IMR-90 (cell line): ENCODE measurements at regions not wholly inside any gene's neighbourhood (a gene's known extent, or its start where the extent isn't known, plus 50 kb on each side); places are given as distances from the start of the nearest gene placed in this dataset.

Experiments
- ATAC-seq: fragments of 200-7000 bp; cut with Tn5 transposase; 2 replicates; pipeline ENCODE4 v1.9.1; 2020; ENCODE audit warnings: low read depth, mild to moderate bottlenecking, moderate library complexity
- BruUV-seq: library from RNA; stranded (reverse); fragments of 400-500 nt; replicated peaks from 2 replicates; lab custom pipeline; 2021; lab: Mats Ljungman, UMichigan
- CTCF ChIA-PET: fragments of 300-600 bp; formaldehyde crosslinking; extraction: SDS; loops from one replicate; lab custom pipeline; 2021; ENCODE audit warnings: antibody characterized with exemption; lab: Yijun Ruan, JAX
- POLR2A ChIA-PET: fragments of 300-600 bp; sonication (Branson Sonifier 250); formaldehyde crosslinking; loops from one replicate; lab custom pipeline; 2022; ENCODE audit warnings: antibody characterized with exemption; ENCODE audit not compliant: unreplicated experiment; lab: Charles Lee
- DNase-seq: peaks from one replicate; pipeline ENCODE4 v3.0.0; 2013
- H2AFZ ChIP-seq: replicated peaks from 2 replicates; pipeline ENCODE3; 2013; ENCODE audit warnings: low read length, mild to moderate bottlenecking; ENCODE audit not compliant: poor library complexity
- H2AK5ac ChIP-seq: 2 replicates; pipeline ENCODE4 v1.6.1; 2013; ENCODE audit warnings: low read depth, low read length, inconsistent platforms
- H2AK9ac ChIP-seq: replicated peaks from 2 replicates; pipeline ENCODE3; 2013; ENCODE audit warnings: mild to moderate bottlenecking, low read depth, low read length, moderate library complexity; ENCODE audit not compliant: poor library complexity
- H2BK120ac ChIP-seq: 2 replicates; pipeline ENCODE4 v1.6.1; 2013; ENCODE audit warnings: low read depth, low read length, inconsistent platforms
- H2BK15ac ChIP-seq: 3 replicates; pipeline ENCODE4 v1.6.1; 2013; ENCODE audit warnings: low read depth, low read length, inconsistent platforms
- H2BK20ac ChIP-seq: 2 replicates; pipeline ENCODE4 v1.6.1; 2013; ENCODE audit warnings: low read depth, mild to moderate bottlenecking, inconsistent platforms, low read length, moderate library complexity
- H2BK5ac ChIP-seq: 2 replicates; pipeline ENCODE4 v1.6.1; 2013; ENCODE audit warnings: mild to moderate bottlenecking, low read depth, low read length, inconsistent platforms; ENCODE audit not compliant: poor library complexity, severe bottlenecking
- H3K14ac ChIP-seq: replicated peaks from 2 replicates; pipeline ENCODE4 v1.6.1; 2013; ENCODE audit warnings: low read depth, low read length, inconsistent platforms
- H3K18ac ChIP-seq: 2 replicates; pipeline ENCODE4 v1.6.1; 2013; ENCODE audit warnings: low read depth, low read length, control low read depth
- H3K23ac ChIP-seq: 2 replicates; pipeline ENCODE4 v1.6.1; 2013; ENCODE audit warnings: low read depth, low read length, inconsistent platforms
- H3K27ac ChIP-seq: 2 replicates; pipeline ENCODE4 v1.5.1; 2013; ENCODE audit warnings: mild to moderate bottlenecking, control low read depth, low read length; ENCODE audit not compliant: insufficient read depth
- H3K27me3 ChIP-seq: 2 replicates; pipeline ENCODE4 v1.6.1; 2013; ENCODE audit warnings: low read length; ENCODE audit not compliant: control insufficient read depth, insufficient read depth
- H3K36me3 ChIP-seq: 2 replicates; pipeline ENCODE4 v1.6.1; 2013; ENCODE audit warnings: low read length, mixed read lengths; ENCODE audit not compliant: control insufficient read depth, insufficient read depth
- H3K4ac ChIP-seq: 2 replicates; pipeline ENCODE4 v1.6.1; 2013; ENCODE audit warnings: low read depth, low read length, inconsistent platforms
- H3K4me1 ChIP-seq: 2 replicates; pipeline ENCODE4 v1.6.1; 2013; ENCODE audit warnings: low read length, mixed read lengths; ENCODE audit not compliant: control insufficient read depth, insufficient read depth
- H3K4me2 ChIP-seq: 2 replicates; pipeline ENCODE4 v1.6.1; 2013; ENCODE audit warnings: low read depth, mild to moderate bottlenecking, control low read depth, low read length, moderate library complexity
- H3K4me3 ChIP-seq: 2 replicates; pipeline ENCODE4 v1.5.1; 2013; ENCODE audit warnings: low read depth, mild to moderate bottlenecking, control low read depth, low read length, moderate library complexity; ENCODE audit not compliant: insufficient read depth
- H3K56ac ChIP-seq: 2 replicates; pipeline ENCODE4 v1.6.1; 2013; ENCODE audit warnings: low read length, inconsistent platforms; ENCODE audit not compliant: insufficient read depth; ENCODE audit errors: extremely low read depth
- H3K79me1 ChIP-seq, 2 experiments: 2 replicates each; pipeline ENCODE4 v1.6.1; 2013; ENCODE audit warnings: low read length in 2 of 2, inconsistent platforms in 1 of 2, low read depth in 1 of 2
- H3K9ac ChIP-seq: 2 replicates; pipeline ENCODE4 v1.6.1; 2013; ENCODE audit warnings: low read depth, low read length, control low read depth
- H3K9me1 ChIP-seq: 2 replicates; pipeline ENCODE4 v1.6.1; 2013; ENCODE audit warnings: low read length, inconsistent platforms; ENCODE audit not compliant: insufficient read depth
- H3K9me3 ChIP-seq: 2 replicates; pipeline ENCODE4 v1.6.1; 2013; ENCODE audit warnings: low read length; ENCODE audit not compliant: control insufficient read depth, insufficient read depth
- H4K20me1 ChIP-seq: 2 replicates; pipeline ENCODE4 v1.6.1; 2013; ENCODE audit warnings: low read length, inconsistent platforms; ENCODE audit not compliant: insufficient read depth
- H4K5ac ChIP-seq: 2 replicates; pipeline ENCODE4 v1.6.1; 2013; ENCODE audit warnings: mild to moderate bottlenecking, low read depth, low read length, control low read depth
- H4K8ac ChIP-seq, 2 experiments: 2 replicates each; pipeline ENCODE4 v1.6.1; 2013; ENCODE audit warnings: low read depth in 2 of 2, low read length in 2 of 2, control low read depth in 1 of 2, inconsistent platforms in 1 of 2
- H4K91ac ChIP-seq: 2 replicates; pipeline ENCODE4 v1.6.1; 2013; ENCODE audit warnings: low read depth, low read length, inconsistent platforms; ENCODE audit not compliant: insufficient read depth
- BHLHE40 ChIP-seq: fragments of 150-350 bp; IDR thresholded peaks from 2 replicates; pipeline ENCODE4 v1.6.1; 2016; ENCODE audit warnings: mild to moderate bottlenecking, low read depth, low read length
- CEBPB ChIP-seq: IDR thresholded peaks from 2 replicates; pipeline ENCODE4 v1.6.1; 2012; ENCODE audit warnings: low read depth, low read length, improper control_type of control experiment
- MAFK ChIP-seq: IDR thresholded peaks from 2 replicates; pipeline ENCODE4 v1.6.1; 2012; ENCODE audit warnings: low read depth, low read length, improper control_type of control experiment
- MAZ ChIP-seq: IDR thresholded peaks from 2 replicates; pipeline ENCODE4 v1.6.1; 2012; ENCODE audit warnings: low read depth, mild to moderate bottlenecking, low read length, improper control_type of control experiment, moderate library complexity, borderline replicate concordance
- MXI1 ChIP-seq: IDR thresholded peaks from 2 replicates; pipeline ENCODE4 v1.6.1; 2012; ENCODE audit warnings: low read depth, mild to moderate bottlenecking, low read length, moderate library complexity, borderline replicate concordance
- NFE2L2 ChIP-seq: fragments of 150-350 bp; IDR thresholded peaks from 2 replicates; pipeline ENCODE4 v1.6.1; 2016; ENCODE audit warnings: low read depth, mild to moderate bottlenecking, low read length
- POLR2A ChIP-seq: IDR thresholded peaks from 2 replicates; pipeline ENCODE4 v1.6.1; 2012; ENCODE audit warnings: mild to moderate bottlenecking, low read depth, low read length
- RCOR1 ChIP-seq: IDR thresholded peaks from 2 replicates; pipeline ENCODE4 v1.6.1; 2012; ENCODE audit warnings: mild to moderate bottlenecking, low read length, improper control_type of control experiment; ENCODE audit not compliant: insufficient replicate concordance
- RFX5 ChIP-seq: IDR thresholded peaks from 2 replicates; pipeline ENCODE4 v1.8.0; 2012; ENCODE audit warnings: low read depth, mild to moderate bottlenecking, low read length, moderate library complexity
- WGBS, 2 experiments: methylation state at CpG; one replicate each; pipeline versions ENCODE4 v1.1.5 to v1.1.7; 2013; ENCODE audit warnings: missing lambda C conversion rate in 2 of 2; ENCODE audit not compliant: insufficient read length in 1 of 2; ENCODE audit errors: extremely low coverage in 2 of 2; 5-methylcytosine and 5-hydroxymethylcytosine counted together
- dilution Hi-C: fragments of 300-500 bp; cut with HindIII; formaldehyde crosslinking; loops from one replicate; pipeline ENCODE4 v1.14.3; 2018; ENCODE audit warnings: low sequenced_read_pairs; ENCODE audit not compliant: unreplicated experiment
- in situ Hi-C: fragments of 300-500 bp; cut with MboI; formaldehyde crosslinking; loops from 3 replicates; pipeline ENCODE4 v1.14.3; 2019; ENCODE audit warnings: low sequenced_read_pairs, inconsistent platforms, mixed read lengths
- intact Hi-C: fragments of 100-400 bp; cut with micrococcal nuclease; formaldehyde crosslinking; loops from 2 replicates; pipeline ENCODE4 v1.10.0; 2022
- TF ChIP-seq, protein P1 (sequence below): fragments of 150-350 bp; IDR thresholded peaks from 2 replicates; pipeline ENCODE4 v1.6.1; 2016; ENCODE audit warnings: low read depth, mild to moderate bottlenecking, low read length, moderate library complexity, borderline replicate concordance
- TF ChIP-seq, protein P2 (sequence below): conservative IDR thresholded peaks from 2 replicates; pipeline ENCODE4 v1.5.1; 2012; ENCODE audit warnings: mild to moderate bottlenecking, low read depth, low read length, improper control_type of control experiment
- TF ChIP-seq, protein P3 (sequence below): fragments of 150-350 bp; IDR thresholded peaks from 2 replicates; pipeline ENCODE4 v1.6.1; 2017; ENCODE audit warnings: mild to moderate bottlenecking, antibody characterized with exemption, low read length, low read depth

DNA sequence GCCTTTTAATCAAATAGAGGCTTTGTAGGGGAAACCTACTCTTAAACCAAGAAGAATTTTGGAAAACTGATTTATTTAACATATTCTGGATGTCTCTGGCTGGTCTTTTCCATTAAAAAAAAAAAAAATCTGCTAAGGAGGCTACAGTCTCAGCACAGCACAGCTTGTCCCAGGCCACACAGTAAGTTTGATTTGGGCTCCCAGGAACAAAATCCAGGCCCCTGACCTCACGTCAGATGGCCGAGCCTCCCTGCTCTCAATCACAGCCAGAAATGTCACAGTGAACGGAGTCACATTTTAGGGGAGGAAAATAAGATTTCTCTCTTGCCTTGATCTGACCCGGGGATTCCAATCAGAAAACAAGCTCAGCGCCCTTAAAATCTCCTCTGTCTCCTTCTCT is 72.9 kb upstream of the TBX5 start:
- in situ Hi-C loops (loop anchor here (5.0 kb wide), 1 partner anchor 77 kb away; no protein-coding TSS in a partner anchor), dilution Hi-C loops (no loop called here), intact Hi-C loops (no loop called here)
- H3K9me3 ChIP-seq = no peaks in the 10 kb centered on the region
- no peak overlapping the region; a peak in 1 of 4 replicates for H4K8ac ChIP-seq
- H3K23ac ChIP-seq = no peak overlapping the region
- no peak overlapping the region for H3K56ac ChIP-seq
- H3K27me3 ChIP-seq = peaks cover 28% of the 10 kb centered on the region
- H4K5ac ChIP-seq = no peak overlapping the region; the same call in 1 of the 2 replicates
- no peak overlapping the region for H4K91ac ChIP-seq
- H3K4ac ChIP-seq = no peak overlapping the region
- WGBS, 2 experiments = no CpG with 5 or more reads among the region's 5 CpGs
- H2BK120ac ChIP-seq = no peak overlapping the region
- H3K4me1 ChIP-seq = no peaks in the 10 kb centered on the region; the same call in 1 of the 2 replicates
- ChIA-PET POLR2A (no interaction called here), CTCF (interaction anchor here (0.9 kb wide), 1 partner anchor 30 kb away, joined by 4 read pairs; no protein-coding TSS in a partner anchor)
- H3K79me1 ChIP-seq = no peaks in the 10 kb centered on the region; a peak in 1 of 4 replicates
- H3K18ac ChIP-seq = no peak overlapping the region; the same call in 1 of the 2 replicates
- H2BK5ac ChIP-seq = no peak overlapping the region
- no peaks in the 10 kb centered on the region for H3K9me1 ChIP-seq
- no peak overlapping the region for H2BK15ac ChIP-seq
- H3K4me2 ChIP-seq = no peak overlapping the region
- H3K4me3 ChIP-seq = no peak overlapping the region
- no peak overlapping the region for H2BK20ac ChIP-seq
- no peak overlapping the region for H3K9ac ChIP-seq
- H2AFZ ChIP-seq = no peak overlapping the region
- BruUV-seq = no TSS peak
- H3K27ac ChIP-seq = no peak overlapping the region
- no peak for TF ChIP-seq MAFK
- TF ChIP-seq RCOR1 = no peak
- TF ChIP-seq, protein P1, sequence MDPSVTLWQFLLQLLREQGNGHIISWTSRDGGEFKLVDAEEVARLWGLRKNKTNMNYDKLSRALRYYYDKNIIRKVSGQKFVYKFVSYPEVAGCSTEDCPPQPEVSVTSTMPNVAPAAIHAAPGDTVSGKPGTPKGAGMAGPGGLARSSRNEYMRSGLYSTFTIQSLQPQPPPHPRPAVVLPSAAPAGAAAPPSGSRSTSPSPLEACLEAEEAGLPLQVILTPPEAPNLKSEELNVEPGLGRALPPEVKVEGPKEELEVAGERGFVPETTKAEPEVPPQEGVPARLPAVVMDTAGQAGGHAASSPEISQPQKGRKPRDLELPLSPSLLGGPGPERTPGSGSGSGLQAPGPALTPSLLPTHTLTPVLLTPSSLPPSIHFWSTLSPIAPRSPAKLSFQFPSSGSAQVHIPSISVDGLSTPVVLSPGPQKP = no peak
- TF ChIP-seq, protein P2, sequence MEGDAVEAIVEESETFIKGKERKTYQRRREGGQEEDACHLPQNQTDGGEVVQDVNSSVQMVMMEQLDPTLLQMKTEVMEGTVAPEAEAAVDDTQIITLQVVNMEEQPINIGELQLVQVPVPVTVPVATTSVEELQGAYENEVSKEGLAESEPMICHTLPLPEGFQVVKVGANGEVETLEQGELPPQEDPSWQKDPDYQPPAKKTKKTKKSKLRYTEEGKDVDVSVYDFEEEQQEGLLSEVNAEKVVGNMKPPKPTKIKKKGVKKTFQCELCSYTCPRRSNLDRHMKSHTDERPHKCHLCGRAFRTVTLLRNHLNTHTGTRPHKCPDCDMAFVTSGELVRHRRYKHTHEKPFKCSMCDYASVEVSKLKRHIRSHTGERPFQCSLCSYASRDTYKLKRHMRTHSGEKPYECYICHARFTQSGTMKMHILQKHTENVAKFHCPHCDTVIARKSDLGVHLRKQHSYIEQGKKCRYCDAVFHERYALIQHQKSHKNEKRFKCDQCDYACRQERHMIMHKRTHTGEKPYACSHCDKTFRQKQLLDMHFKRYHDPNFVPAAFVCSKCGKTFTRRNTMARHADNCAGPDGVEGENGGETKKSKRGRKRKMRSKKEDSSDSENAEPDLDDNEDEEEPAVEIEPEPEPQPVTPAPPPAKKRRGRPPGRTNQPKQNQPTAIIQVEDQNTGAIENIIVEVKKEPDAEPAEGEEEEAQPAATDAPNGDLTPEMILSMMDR = no peak
- no peak for TF ChIP-seq CEBPB
- TF ChIP-seq MXI1 = no peak
- no peak for TF ChIP-seq MAZ
- no peak for TF ChIP-seq BHLHE40
- no peak for TF ChIP-seq POLR2A
- TF ChIP-seq, protein P3, sequence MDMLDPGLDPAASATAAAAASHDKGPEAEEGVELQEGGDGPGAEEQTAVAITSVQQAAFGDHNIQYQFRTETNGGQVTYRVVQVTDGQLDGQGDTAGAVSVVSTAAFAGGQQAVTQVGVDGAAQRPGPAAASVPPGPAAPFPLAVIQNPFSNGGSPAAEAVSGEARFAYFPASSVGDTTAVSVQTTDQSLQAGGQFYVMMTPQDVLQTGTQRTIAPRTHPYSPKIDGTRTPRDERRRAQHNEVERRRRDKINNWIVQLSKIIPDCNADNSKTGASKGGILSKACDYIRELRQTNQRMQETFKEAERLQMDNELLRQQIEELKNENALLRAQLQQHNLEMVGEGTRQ = no peak
- no peak for TF ChIP-seq NFE2L2
- no peak for TF ChIP-seq RFX5
- DNase-seq = no peak
- H3K36me3 ChIP-seq = no peaks in the 10 kb centered on the region
- H4K20me1 ChIP-seq = no peaks in the 10 kb centered on the region
- no peak overlapping the region for H2AK9ac ChIP-seq
- ATAC-seq = no peak
- no peak overlapping the region for H3K14ac ChIP-seq
- no peak overlapping the region for H2AK5ac ChIP-seq
